Stimulated activated naive CD4-positive, alpha-beta T cell (primary cell): ENCODE measurements at regions not wholly inside any gene's neighbourhood (a gene's known extent, or its start where the extent isn't known, plus 50 kb on each side); places are given as distances from the start of the nearest gene placed in this dataset.
"Not testable (repeated sequence)": the region's sequence is repeated elsewhere in the genome, so short reads cannot be mapped to it uniquely, and the experiment has no call there.

ENCODE experiments used
- DNase-seq, 6 experiments: peaks; one replicate each; lab custom pipeline; 2025; lab: John Stamatoyannopoulos, UW

- no peak for DNase-seq
Observed at GRCh38 chr5:123709422-123709821, 197.4 kb downstream of the CSNK1G3 start.

- no peak for DNase-seq
Observed at GRCh38 chr5:123708074-123708806, 196.3 kb downstream of the CSNK1G3 start.

GRCh38 chr5:123706531-123706930 is 194.6 kb downstream of the CSNK1G3 start:
- DNase-seq: no peak

GRCh38 chr5:123705741-123706140 is 193.8 kb downstream of the CSNK1G3 start:
- no peak for DNase-seq

- DNase-seq: no peak
Observed at GRCh38 chr5:123701511-123702200, 189.7 kb downstream of the CSNK1G3 start.

GRCh38 chr5:123700624-123701287 is 188.8 kb downstream of the CSNK1G3 start:
- DNase-seq: no peak

- DNase-seq: no peak
Observed at GRCh38 chr5:123699571-123699970, 187.6 kb downstream of the CSNK1G3 start.

GRCh38 chr5:123698937-123699336 is 187.0 kb downstream of the CSNK1G3 start:
- not testable (repeated sequence) for DNase-seq

- DNase-seq: no peak
Observed at GRCh38 chr5:123696921-123697341, 185.0 kb downstream of the CSNK1G3 start.

- DNase-seq: no peak
Observed at GRCh38 chr5:123690821-123691220, 178.8 kb downstream of the CSNK1G3 start.

- DNase-seq: no peak
Observed at GRCh38 chr5:123681061-123681460, 169.1 kb downstream of the CSNK1G3 start.

GRCh38 chr5:123673107-123673506 is 161.1 kb downstream of the CSNK1G3 start:
- no peak for DNase-seq

- DNase-seq: no peak
Observed at GRCh38 chr5:123671711-123672456, 159.9 kb downstream of the CSNK1G3 start.

- DNase-seq: peak in 3 of 6 experiments; percentile 1 to 12 (median 7)
Observed at GRCh38 chr5:123671042-123671441, 159.1 kb downstream of the CSNK1G3 start.
